Stimulated activated CD4-positive, alpha-beta T cell treated with anti-CD3 and anti-CD28 coated beads, Interleukin-12 subunit alpha, Interleukin-12 subunit beta, amount 100 ng/mL, for 48 hours (primary cell): ENCODE measurements at regions not wholly inside any gene's neighbourhood (a gene's known extent, or its start where the extent isn't known, plus 50 kb on each side); places are given as distances from the start of the nearest gene placed in this dataset.
"Not testable (repeated sequence)": the region's sequence is repeated elsewhere in the genome, so short reads cannot be mapped to it uniquely, and the experiment has no call there.

Experiments used
- DNase-seq, 3 donors: peaks; one replicate each; pipeline ENCODE4 v3.0.0-alpha.2; 2020; ENCODE audit warnings: low read depth in 2 of 3, low spot score in 1 of 3

GRCh38 chr4:20050768-20051167 lies 200.9 kb upstream of the SLIT2 start:
- DNase-seq: no peak

DNA sequence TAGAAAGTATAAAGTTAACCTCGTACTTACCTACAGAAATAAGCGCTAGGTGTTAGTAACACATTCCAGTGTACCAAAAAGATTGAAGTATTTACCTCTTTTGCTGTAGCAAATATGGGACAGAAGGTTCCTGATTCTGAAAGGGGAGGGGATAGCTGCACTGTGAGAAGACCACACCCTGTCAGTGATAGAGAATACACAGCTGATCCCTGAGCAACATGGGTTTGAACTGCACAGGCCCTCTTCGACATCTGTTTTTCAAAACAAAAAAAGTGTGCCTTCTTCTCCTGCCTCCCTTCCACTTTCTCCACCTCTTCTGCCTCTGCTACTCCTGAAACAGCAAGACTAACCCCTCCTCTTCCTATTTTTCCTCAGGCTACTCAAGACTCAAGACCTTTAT lies 201.8 kb upstream of the SLIT2 start:
- DNase-seq: no peak

DNA sequence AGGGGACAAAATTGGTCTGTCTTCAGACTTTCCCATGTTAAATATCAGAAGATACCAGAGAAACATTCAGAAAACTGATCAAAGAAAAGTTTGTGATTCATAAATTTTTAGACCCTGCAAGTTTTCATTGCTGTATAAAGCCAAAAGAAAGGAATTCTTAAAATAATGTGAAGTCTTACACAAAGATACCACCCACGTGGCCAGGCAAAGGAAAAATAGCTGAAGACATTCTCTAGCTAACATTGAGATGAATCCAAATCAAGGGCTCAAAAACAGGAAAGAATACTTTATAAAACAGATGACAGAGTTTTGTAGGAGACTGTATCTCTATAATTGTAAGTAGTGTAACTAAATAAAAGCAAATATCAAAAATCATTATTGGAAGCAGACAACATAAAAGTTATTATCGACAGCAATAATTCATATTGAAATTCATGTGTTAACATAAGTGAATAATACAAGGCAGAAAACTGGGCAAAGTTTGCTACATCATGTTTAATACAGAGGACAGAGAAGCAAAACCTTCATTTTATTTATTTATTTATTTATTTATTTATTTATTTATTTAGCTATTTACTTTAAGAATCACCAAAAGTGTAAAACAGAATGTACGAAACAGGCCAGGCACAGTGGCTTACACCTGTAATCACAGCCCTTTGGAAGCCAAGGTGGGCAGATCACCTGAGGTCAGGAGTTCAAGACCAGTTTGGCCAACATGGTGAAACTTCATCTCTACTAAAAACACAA lies 204.6 kb upstream of the SLIT2 start:
- no peak for DNase-seq

DNA sequence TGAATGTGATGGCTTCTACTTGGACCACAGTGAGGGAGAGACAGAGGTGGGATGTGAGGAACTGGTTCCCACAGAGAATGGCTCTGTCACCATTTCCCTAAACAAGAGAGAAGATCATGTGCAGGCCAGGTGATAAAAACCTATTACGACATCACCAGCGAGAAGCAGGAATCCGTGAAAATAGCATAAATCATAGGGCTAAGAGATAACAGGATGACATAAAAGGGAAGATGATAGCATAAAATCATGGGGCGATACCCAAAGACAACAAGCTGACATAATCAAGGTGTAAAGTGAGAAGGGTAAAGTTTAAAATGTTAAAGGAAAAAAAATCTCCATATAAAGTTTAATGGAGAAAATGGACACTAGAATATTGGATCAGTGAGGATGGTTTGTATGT lies 205.5 kb upstream of the SLIT2 start:
- no peak for DNase-seq

GRCh38 chr4:20044966-20045365 lies 206.7 kb upstream of the SLIT2 start:
- DNase-seq: no peak

GRCh38 chr4:20044502-20044911 lies 207.2 kb upstream of the SLIT2 start:
- DNase-seq: no peak

DNA sequence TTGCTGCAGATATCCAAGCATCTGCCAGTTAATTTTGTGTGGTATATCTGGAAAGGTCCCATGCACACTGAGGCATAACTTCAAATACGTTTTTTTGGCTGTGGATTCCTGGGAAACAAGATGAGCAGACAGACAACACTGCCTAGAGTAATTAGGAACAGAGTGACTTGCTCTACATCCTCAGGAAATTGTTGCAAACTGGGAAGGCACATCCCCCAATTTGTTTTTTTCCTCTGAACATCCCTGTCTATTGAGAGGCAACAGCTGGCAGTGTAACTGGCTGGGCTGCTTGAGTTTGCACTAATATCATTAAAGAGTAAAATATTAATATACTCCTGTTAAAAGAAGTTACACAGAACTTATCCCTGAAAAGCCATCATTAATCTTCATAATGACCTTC lies 207.7 kb upstream of the SLIT2 start:
- DNase-seq: no peak

DNA sequence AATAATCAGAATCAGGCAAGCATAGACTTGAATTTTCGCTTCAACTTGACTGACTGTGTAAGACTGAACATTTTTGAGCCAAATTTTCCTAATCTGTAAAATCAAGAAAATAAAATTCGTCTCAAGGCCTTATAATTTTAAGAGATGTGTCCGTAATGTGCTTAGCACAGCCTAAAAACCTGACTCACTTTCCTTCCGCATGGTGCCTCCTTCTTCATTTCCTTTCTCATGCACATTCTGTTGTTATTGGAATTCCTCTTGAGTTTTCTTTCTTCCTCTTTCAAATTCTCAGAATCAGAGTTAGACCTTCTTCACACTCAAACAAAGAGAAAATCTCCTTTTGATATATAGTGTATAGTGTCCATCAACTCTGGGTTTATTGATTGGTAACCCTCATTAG lies 208.9 kb upstream of the SLIT2 start:
- DNase-seq: no peak

DNA sequence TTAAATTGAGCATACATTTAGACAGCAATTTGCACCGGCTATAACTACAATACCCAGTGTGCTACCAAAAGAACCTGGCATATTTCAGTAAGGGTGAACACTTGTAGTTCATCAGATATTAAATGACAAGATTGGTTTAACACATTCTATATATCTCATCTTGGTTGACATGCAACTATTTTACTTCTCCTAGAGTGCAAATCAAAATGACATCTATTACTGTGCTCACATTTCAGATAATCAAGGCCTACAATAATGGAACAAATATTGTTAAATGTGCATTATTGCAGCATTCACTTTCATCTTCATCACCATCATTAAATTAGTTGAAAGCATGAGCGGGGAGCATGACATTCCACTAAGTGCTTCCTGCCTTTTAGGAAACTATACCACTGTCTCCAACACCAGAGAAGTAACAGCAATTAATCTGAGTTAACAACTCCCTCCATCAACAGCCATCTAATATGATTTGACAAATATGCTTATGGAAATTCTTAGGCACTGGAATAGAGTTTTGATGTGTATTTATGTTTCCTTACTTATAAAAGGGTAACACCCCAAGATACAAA lies 209.8 kb upstream of the SLIT2 start:
- no peak for DNase-seq

DNA sequence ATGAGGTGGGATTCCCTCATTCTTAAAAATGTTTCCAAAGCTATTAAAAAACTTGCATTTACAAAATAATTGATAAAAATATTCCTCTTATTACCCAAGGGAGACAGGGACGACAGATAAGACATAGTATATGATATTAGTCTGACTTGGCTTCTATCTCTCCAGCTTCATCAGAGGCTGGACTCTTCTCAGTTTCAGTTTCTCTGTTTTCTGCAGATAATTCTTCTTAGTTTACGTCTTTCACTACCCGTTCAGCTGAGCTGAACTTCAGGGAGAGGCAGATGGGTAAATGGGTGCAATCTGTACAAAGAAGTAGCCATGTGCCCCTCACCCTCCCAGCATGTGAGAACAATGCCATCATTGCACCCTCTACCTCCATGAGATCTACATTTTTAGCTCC lies 214.0 kb upstream of the SLIT2 start:
- no peak for DNase-seq

- DNase-seq: no peak
Observed at GRCh38 chr4:20030108-20030507, 221.6 kb upstream of the SLIT2 start.

DNA sequence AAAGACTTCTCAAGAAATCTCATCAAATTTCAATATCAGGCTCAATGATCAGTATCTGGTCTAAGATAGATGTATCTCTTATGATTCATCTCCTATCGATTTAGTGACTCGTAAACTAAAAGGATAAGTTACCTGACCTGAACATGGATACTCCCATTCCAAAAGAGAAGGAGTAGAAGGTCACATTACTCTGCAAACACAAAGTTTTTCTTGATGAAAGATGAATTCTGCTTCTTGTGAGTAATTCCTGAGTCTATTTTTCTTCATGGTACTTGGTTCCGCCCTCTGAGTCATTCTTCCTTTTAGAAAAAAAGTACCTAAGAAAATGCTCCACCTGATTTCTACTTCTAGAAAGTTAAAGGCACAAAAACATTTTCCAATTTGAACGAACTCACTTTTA lies 223.1 kb upstream of the SLIT2 start:
- DNase-seq: no peak

DNA sequence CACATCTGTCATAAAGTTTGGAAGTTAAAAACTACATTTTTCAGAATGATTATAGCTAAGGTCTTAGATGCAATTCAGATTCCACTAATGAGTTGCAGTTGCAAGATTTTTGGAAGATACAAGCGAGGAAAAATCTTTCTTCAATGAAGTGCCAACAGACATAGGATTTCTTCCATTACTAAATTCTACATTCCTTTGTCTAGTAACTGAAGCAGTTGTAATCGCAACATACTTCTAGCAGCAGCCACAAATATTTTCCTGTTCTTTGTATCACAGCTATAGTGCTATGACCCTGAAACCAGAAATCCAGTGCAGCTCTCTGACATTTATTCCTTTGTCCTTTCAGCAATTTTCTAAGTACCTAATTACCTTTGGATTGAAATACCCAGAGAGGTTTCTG lies 225.2 kb upstream of the SLIT2 start:
- DNase-seq: no peak

- DNase-seq: no peak
Observed at GRCh38 chr4:20022471-20022870, 229.2 kb upstream of the SLIT2 start.

DNA sequence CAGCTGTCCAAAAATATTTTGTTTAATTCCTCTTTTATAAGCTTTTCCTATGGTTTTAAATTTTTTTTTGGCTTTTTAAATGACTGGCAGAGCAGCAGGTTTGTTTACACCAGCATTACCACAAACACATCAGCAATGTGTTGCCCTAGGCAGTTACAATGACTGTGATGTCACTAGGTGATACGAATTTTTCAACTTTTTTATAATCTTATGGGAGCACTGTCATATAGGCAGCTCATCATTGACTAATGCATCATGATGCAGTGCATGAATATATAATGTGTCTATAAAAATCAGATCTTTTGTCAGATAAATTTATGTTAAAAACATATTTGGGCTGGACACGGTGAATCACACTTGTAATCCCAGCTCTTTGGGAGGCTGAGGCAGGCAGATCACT lies 231.6 kb upstream of the SLIT2 start:
- no peak for DNase-seq

DNA sequence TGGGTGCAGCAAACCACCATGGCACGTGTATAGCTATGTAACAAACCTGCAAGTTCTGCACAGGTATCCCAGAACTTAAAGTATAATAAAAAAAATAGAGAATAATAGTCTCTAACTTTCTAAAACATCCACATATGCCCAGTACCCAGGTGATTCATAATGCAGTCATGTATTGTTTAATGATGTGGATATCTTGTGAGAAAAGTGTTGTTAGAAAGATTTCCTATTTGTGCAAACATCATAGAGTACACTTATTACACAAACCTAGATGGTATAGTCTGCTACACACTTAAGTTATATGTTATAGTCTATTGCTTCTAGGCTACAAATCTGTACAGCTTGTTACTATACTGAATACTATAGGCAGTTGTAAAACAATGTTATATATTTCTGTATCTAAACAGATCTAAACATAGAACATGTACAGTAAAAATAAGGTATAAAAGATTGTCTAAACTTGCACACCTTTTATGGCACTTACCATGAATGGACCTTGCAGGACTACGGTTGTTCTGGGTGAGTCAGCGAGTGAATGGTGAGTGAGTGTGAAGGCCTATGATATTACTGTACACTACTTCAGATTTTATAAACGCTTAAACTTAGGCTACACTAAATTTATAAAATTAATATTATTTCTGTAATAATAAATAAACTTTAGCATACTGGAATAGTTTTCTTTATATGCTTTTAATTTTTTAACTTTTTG lies 232.2 kb upstream of the SLIT2 start:
- DNase-seq: no peak

GRCh38 chr4:20017777-20018115 lies 234.0 kb upstream of the SLIT2 start:
- no peak for DNase-seq

DNA sequence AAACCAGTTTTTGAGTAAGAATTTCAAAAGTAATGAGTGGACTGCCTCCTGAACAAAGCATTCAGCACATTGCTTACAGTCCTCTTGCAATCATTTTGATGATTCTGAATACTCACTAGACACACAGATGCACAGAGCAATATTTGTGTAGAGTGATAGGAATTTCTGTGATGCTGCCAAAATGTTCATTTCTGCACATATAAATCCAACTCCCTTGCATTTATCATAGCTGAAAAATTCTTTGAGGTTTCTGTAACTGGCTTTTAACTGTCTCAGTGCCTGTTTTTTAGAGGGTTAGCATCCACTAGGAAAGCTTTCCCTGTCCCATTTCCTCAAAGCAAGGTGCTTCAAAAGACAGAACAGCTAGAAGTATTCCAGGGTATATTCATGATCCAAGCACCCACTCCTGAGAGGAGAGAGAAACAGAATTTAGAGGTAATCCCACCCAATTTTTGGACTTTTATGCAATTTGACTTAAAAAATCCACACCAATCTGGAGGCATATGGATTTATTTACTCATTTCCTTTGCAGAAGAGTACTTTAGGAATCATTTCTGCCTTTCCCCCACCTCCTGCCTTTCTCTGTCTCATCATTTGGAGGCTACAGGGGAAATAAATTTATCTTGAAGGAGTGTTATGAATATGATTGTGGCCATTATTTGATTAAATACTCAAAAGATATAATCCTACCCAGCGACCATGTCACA lies 234.5 kb upstream of the SLIT2 start:
- no peak for DNase-seq

DNA sequence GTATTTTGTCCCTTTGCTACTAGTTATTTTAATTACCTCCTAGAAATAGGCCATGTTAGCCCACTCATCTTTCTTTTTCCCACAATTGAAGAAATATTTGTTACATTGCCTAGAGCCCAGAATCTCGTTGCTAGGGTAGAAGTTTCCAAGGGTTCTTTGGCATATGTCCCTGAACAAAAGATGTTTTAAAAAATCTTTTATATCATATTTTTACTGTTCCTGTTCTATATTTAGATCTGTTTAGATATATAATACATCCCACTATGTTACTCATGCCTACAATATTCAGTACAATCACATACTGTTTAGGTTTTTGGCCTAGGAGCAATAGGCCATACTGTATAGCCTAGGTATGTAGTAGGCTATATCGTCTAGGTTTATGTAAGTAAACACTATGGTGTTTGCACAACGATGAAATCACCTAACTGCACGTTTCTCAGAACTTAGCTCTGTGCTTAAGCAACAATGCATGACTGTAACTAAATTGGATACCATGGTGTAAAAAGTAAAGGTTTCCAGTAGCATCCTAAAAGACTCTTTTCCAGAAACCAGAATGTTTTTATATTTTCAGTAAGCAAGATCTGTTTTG lies 236.0 kb upstream of the SLIT2 start:
- no peak for DNase-seq

GRCh38 chr4:20003836-20004558 lies 247.7 kb upstream of the SLIT2 start:
- not testable (repeated sequence) for DNase-seq

- no peak for DNase-seq
Observed at GRCh38 chr4:19999775-20000414, 251.8 kb upstream of the SLIT2 start.
